WTC11 (cell line): ENCODE measurements at regions not wholly inside any gene's neighbourhood (a gene's known extent, or its start where the extent isn't known, plus 50 kb on each side); places are given as distances from the start of the nearest gene placed in this dataset.

Experiments used
- ATAC-seq: fragments of 200-7000 bp; cut with Tn5 transposase; 2 replicates; pipeline ENCODE4 v1.10.0; 2021; ENCODE audit warnings: mild to moderate bottlenecking, moderate library complexity
- CTCF ChIA-PET: fragments of 300-600 bp; sonication (Branson Sonifier 250); formaldehyde crosslinking; loops from one replicate; lab custom pipeline; 2021; ENCODE audit warnings: antibody characterized with exemption; lab: Charles Lee
- POLR2A ChIA-PET: fragments of 350-600 bp; sonication (Branson Sonifier 250); formaldehyde crosslinking; loops from one replicate; lab custom pipeline; 2021; ENCODE audit warnings: antibody characterized with exemption; lab: Charles Lee
- DNase-seq: peaks from one replicate; pipeline ENCODE4 v3.0.0; 2021; ENCODE audit warnings: low spot score
- H3K27ac Mint-ChIP-seq: 2 replicates; pipeline ENCODE4 v1.8.0; 2021; ENCODE audit warnings: mixed read lengths
- H3K27me3 Mint-ChIP-seq: 2 replicates; pipeline ENCODE4 v1.8.0; 2021; ENCODE audit warnings: low read depth, mild to moderate bottlenecking, moderate library complexity, mixed read lengths
- H3K36me3 Mint-ChIP-seq: 2 replicates; pipeline ENCODE4 v1.8.0; 2021; ENCODE audit warnings: mixed read lengths
- H3K4me1 Mint-ChIP-seq: 2 replicates; pipeline ENCODE4 v1.8.0; 2022; ENCODE audit warnings: mixed read lengths
- H3K4me3 Mint-ChIP-seq: 2 replicates; pipeline ENCODE4 v1.8.0; 2021; ENCODE audit warnings: mild to moderate bottlenecking, moderate library complexity, mixed read lengths
- H3K9me3 Mint-ChIP-seq: 2 replicates; pipeline ENCODE4 v1.8.0; 2021; ENCODE audit warnings: mixed read lengths
- ATF3 ChIP-seq: sonication (generic); formaldehyde crosslinking; conservative IDR thresholded peaks from 2 replicates; pipeline ENCODE4 v1.8.1; 2022; ENCODE audit warnings: mild to moderate bottlenecking, missing genetic modification reagents
- CREB1 ChIP-seq: sonication (generic); formaldehyde crosslinking; IDR thresholded peaks from 2 replicates; pipeline ENCODE4 v1.8.0; 2023; ENCODE audit warnings: mild to moderate bottlenecking, missing genetic modification reagents
- E2F1 ChIP-seq: sonication (generic); formaldehyde crosslinking; IDR thresholded peaks from 2 replicates; pipeline ENCODE4 v1.8.0; 2022; ENCODE audit warnings: mild to moderate bottlenecking, missing genetic modification reagents
- ELF4 ChIP-seq: sonication (generic); formaldehyde crosslinking; IDR thresholded peaks from 2 replicates; pipeline ENCODE4 v1.8.1; 2022; ENCODE audit warnings: low read depth, mild to moderate bottlenecking, moderate library complexity, missing genetic modification reagents
- ESRRA ChIP-seq: sonication (generic); formaldehyde crosslinking; IDR thresholded peaks from 2 replicates; pipeline ENCODE4 v1.8.1; 2022; ENCODE audit warnings: mild to moderate bottlenecking, missing genetic modification reagents, borderline replicate concordance
- FOXP1 ChIP-seq: sonication (generic); formaldehyde crosslinking; IDR thresholded peaks from 2 replicates; pipeline ENCODE4 v1.8.0; 2022; ENCODE audit warnings: missing genetic modification reagents, mild to moderate bottlenecking, moderate library complexity, borderline replicate concordance
- FOXP4 ChIP-seq: sonication (generic); formaldehyde crosslinking; IDR thresholded peaks from 2 replicates; pipeline ENCODE4 v1.8.0; 2022; ENCODE audit warnings: mild to moderate bottlenecking, missing genetic modification reagents
- GABPB1 ChIP-seq: sonication (generic); formaldehyde crosslinking; IDR thresholded peaks from 2 replicates; pipeline ENCODE4 v1.8.1; 2023; ENCODE audit warnings: mild to moderate bottlenecking, missing genetic modification reagents
- MLX ChIP-seq: sonication (generic); formaldehyde crosslinking; IDR thresholded peaks from 2 replicates; pipeline ENCODE4 v1.8.1; 2023; ENCODE audit warnings: mild to moderate bottlenecking, missing genetic modification reagents, moderate library complexity
- MYBL2 ChIP-seq: sonication (generic); formaldehyde crosslinking; IDR thresholded peaks from 2 replicates; pipeline ENCODE4 v1.8.1; 2023; ENCODE audit warnings: mild to moderate bottlenecking, moderate library complexity, missing genetic modification reagents
- OVOL2 ChIP-seq: fragments of 250-450 bp; sonication (Bioruptor Pico); IDR thresholded peaks from 2 replicates; pipeline ENCODE4 v1.9.0; 2021; ENCODE audit warnings: mild to moderate bottlenecking, borderline replicate concordance
- RORB ChIP-seq: fragments of 250-450 bp; sonication (Bioruptor Pico); IDR thresholded peaks from 2 replicates; pipeline ENCODE4 v1.9.0; 2021; ENCODE audit warnings: mild to moderate bottlenecking
- TCF7 ChIP-seq: sonication (generic); formaldehyde crosslinking; IDR thresholded peaks from 2 replicates; pipeline ENCODE4 v1.8.0; 2022; ENCODE audit warnings: mild to moderate bottlenecking, low read depth, missing genetic modification reagents, moderate library complexity
- ZNF121 ChIP-seq: sonication (generic); formaldehyde crosslinking; IDR thresholded peaks from 2 replicates; pipeline ENCODE4 v1.8.0; 2023; ENCODE audit warnings: missing genetic modification reagents
- ZNF232 ChIP-seq: sonication (generic); formaldehyde crosslinking; IDR thresholded peaks from 2 replicates; pipeline ENCODE4 v1.8.0; 2022; ENCODE audit warnings: mild to moderate bottlenecking, missing genetic modification reagents
- TF ChIP-seq, protein P1 (sequence below): sonication (generic); formaldehyde crosslinking; conservative IDR thresholded peaks from 2 replicates; pipeline ENCODE4 v1.8.1; 2023; ENCODE audit warnings: mild to moderate bottlenecking, low read depth, missing genetic modification reagents, moderate library complexity
- TF ChIP-seq, protein P2 (sequence below): fragments of 200-600 bp; IDR thresholded peaks from 2 replicates; pipeline ENCODE4 v1.8.0; 2022; ENCODE audit warnings: antibody characterized with exemption
- TF ChIP-seq, protein P3 (sequence below): sonication (generic); formaldehyde crosslinking; IDR thresholded peaks from 2 replicates; pipeline ENCODE4 v1.8.0; 2023; ENCODE audit warnings: missing genetic modification reagents
- TF ChIP-seq, protein P4 (sequence below): sonication (generic); formaldehyde crosslinking; IDR thresholded peaks from 2 replicates; pipeline ENCODE4 v1.8.0; 2022; ENCODE audit warnings: missing genetic modification reagents

- H3K9me3 Mint-ChIP-seq, result peaks cover 39% of the 10 kb centered on the region
- TF ChIP-seq FOXP4 (no peak), GABPB1 (CRISPR knock-in tag) (no peak), ELF4 (CRISPR knock-in tag) (no peak), ZNF121 (CRISPR knock-in tag) (no peak), TCF7 (CRISPR knock-in tag) (no peak), ZNF232 (CRISPR knock-in tag) (no peak), ESRRA (CRISPR knock-in tag) (no peak), E2F1 (no peak), FOXP1 (CRISPR knock-in tag) (no peak), CREB1 (CRISPR knock-in tag) (no peak), OVOL2 (CRISPR knock-in tag) (no peak), ATF3 (no peak), RORB (CRISPR knock-in tag) (no peak), MYBL2 (no peak), MLX (CRISPR knock-in tag) (no peak)
- TF ChIP-seq, protein P1, sequence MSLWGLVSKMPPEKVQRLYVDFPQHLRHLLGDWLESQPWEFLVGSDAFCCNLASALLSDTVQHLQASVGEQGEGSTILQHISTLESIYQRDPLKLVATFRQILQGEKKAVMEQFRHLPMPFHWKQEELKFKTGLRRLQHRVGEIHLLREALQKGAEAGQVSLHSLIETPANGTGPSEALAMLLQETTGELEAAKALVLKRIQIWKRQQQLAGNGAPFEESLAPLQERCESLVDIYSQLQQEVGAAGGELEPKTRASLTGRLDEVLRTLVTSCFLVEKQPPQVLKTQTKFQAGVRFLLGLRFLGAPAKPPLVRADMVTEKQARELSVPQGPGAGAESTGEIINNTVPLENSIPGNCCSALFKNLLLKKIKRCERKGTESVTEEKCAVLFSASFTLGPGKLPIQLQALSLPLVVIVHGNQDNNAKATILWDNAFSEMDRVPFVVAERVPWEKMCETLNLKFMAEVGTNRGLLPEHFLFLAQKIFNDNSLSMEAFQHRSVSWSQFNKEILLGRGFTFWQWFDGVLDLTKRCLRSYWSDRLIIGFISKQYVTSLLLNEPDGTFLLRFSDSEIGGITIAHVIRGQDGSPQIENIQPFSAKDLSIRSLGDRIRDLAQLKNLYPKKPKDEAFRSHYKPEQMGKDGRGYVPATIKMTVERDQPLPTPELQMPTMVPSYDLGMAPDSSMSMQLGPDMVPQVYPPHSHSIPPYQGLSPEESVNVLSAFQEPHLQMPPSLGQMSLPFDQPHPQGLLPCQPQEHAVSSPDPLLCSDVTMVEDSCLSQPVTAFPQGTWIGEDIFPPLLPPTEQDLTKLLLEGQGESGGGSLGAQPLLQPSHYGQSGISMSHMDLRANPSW, result no peak
- TF ChIP-seq, protein P2, sequence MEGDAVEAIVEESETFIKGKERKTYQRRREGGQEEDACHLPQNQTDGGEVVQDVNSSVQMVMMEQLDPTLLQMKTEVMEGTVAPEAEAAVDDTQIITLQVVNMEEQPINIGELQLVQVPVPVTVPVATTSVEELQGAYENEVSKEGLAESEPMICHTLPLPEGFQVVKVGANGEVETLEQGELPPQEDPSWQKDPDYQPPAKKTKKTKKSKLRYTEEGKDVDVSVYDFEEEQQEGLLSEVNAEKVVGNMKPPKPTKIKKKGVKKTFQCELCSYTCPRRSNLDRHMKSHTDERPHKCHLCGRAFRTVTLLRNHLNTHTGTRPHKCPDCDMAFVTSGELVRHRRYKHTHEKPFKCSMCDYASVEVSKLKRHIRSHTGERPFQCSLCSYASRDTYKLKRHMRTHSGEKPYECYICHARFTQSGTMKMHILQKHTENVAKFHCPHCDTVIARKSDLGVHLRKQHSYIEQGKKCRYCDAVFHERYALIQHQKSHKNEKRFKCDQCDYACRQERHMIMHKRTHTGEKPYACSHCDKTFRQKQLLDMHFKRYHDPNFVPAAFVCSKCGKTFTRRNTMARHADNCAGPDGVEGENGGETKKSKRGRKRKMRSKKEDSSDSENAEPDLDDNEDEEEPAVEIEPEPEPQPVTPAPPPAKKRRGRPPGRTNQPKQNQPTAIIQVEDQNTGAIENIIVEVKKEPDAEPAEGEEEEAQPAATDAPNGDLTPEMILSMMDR, result no peak
- TF ChIP-seq, protein P3, sequence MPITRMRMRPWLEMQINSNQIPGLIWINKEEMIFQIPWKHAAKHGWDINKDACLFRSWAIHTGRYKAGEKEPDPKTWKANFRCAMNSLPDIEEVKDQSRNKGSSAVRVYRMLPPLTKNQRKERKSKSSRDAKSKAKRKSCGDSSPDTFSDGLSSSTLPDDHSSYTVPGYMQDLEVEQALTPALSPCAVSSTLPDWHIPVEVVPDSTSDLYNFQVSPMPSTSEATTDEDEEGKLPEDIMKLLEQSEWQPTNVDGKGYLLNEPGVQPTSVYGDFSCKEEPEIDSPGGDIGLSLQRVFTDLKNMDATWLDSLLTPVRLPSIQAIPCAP, result no peak
- TF ChIP-seq, protein P4, sequence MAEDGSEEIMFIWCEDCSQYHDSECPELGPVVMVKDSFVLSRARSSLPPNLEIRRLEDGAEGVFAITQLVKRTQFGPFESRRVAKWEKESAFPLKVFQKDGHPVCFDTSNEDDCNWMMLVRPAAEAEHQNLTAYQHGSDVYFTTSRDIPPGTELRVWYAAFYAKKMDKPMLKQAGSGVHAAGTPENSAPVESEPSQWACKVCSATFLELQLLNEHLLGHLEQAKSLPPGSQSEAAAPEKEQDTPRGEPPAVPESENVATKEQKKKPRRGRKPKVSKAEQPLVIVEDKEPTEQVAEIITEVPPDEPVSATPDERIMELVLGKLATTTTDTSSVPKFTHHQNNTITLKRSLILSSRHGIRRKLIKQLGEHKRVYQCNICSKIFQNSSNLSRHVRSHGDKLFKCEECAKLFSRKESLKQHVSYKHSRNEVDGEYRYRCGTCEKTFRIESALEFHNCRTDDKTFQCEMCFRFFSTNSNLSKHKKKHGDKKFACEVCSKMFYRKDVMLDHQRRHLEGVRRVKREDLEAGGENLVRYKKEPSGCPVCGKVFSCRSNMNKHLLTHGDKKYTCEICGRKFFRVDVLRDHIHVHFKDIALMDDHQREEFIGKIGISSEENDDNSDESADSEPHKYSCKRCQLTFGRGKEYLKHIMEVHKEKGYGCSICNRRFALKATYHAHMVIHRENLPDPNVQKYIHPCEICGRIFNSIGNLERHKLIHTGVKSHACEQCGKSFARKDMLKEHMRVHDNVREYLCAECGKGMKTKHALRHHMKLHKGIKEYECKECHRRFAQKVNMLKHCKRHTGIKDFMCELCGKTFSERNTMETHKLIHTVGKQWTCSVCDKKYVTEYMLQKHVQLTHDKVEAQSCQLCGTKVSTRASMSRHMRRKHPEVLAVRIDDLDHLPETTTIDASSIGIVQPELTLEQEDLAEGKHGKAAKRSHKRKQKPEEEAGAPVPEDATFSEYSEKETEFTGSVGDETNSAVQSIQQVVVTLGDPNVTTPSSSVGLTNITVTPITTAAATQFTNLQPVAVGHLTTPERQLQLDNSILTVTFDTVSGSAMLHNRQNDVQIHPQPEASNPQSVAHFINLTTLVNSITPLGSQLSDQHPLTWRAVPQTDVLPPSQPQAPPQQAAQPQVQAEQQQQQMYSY, result no peak
- ATAC-seq (no peak), DNase-seq (no peak)
- POLR2A ChIA-PET, result no interaction called here
- H3K4me3 Mint-ChIP-seq, result no peak overlapping the region
- no peaks in the 10 kb centered on the region for H3K4me1 Mint-ChIP-seq
- H3K36me3 Mint-ChIP-seq, result peaks cover 31% of the 10 kb centered on the region
- CTCF ChIA-PET, result interaction anchor here (1.8 kb wide), 1 partner anchor 22 kb away, joined by 6 read pairs; no protein-coding TSS in a partner anchor
- H3K27ac Mint-ChIP-seq, result no peak overlapping the region
- peaks cover 14% of the 10 kb centered on the region for H3K27me3 Mint-ChIP-seq
Measured at GRCh38 chr12:130258863-130259262, 78.8 kb upstream of the PIWIL1 start.
